GM11168 (cell line): ENCODE measurements at regions not wholly inside any gene's neighbourhood (a gene's known extent, or its start where the extent isn't known, plus 50 kb on each side); places are given as distances from the start of the nearest gene placed in this dataset.
"Not testable (repeated sequence)": the region's sequence is repeated elsewhere in the genome, so short reads cannot be mapped to it uniquely, and the experiment has no call there.

Source experiments
- in situ Hi-C: fragments of 300-500 bp; cut with MboI; formaldehyde crosslinking; loops from one replicate; pipeline ENCODE4 v1.12.0; 2022; ENCODE audit warnings: low sequenced_read_pairs; ENCODE audit not compliant: unreplicated experiment

GRCh38 chr6:16836144-16836981, 75.1 kb upstream of the ATXN1 start:
- in situ Hi-C loops = no loop called here

- in situ Hi-C loops = no loop called here
These were observed 73.0 kb upstream of the ATXN1 start for GRCh38 chr6:16834242-16834641.

GRCh38 chr6:16832721-16833120, 71.5 kb upstream of the ATXN1 start:
- in situ Hi-C loops = no loop called here

DNA sequence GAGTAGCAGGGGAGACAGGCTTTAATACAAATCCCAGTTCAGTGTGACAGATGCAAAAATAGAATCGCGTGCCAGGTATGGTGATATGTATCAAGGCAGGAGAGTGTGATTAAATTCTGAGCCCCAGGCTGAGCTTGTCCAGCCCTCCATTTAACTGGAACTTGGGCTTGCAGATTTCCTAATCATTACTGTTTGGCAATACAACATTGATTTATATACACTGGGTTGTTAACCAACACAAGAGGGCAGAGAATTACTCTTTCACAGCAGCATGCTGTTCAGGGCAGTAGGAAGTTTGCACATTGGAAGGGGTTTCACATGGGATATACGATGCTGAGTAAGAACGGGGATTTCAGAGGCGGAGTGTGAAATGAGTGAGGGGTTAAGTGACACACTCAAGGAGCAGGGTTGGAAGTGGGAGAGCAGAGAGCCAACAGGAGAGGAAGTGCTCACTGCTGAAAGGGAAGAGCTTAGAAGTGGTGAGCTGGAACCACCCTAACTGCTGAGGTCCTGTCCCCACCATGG, 70.8 kb upstream of the ATXN1 start:
- in situ Hi-C loops = no loop called here

GRCh38 chr6:16831136-16831535, 69.9 kb upstream of the ATXN1 start:
- in situ Hi-C loops = no loop called here

DNA sequence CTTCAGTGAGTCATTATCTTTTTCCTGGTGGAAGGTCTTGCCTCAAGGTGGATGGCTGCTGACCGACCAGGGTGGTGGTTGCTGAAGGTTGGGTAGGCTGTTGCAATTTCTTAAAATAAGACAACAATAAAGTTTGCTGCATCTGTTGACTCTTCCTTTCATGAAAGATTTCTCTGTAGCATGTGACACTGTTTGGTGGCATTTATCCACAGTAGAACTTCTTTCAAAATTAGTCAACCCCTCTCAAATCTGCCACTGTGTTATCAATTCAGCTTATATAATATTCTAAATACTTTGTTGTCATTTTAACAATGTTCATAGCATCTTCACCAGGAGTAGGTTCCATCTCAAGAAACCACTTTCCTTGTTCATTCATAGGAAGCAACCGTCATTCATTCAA, 66.8 kb upstream of the ATXN1 start:
- in situ Hi-C loops = no loop called here

DNA sequence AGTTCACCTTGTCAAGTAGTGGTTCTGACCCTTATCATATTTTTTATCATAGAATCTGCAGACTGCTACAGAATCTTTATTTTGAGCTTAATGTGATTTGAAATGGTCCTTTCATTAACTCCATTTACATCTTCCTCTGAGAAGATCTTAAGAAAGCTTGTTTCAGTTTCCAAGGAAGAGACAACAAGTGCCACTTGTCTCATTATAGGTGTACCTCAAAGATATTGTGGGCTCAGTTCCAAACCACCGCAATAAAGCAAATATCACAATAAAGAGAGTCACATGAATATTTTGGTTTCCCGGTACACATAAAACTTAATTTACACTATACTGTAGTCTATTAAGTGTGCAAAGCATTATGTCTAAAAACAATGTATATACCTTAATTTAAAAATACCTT, 66.4 kb upstream of the ATXN1 start:
- in situ Hi-C loops = no loop called here

GRCh38 chr6:16825784-16826183, 64.5 kb upstream of the ATXN1 start:
- in situ Hi-C loops = no loop called here

GRCh38 chr6:16824845-16825685, 63.8 kb upstream of the ATXN1 start:
- in situ Hi-C loops = no loop called here

GRCh38 chr6:16823718-16824352, 62.6 kb upstream of the ATXN1 start:
- in situ Hi-C loops = no loop called here

GRCh38 chr6:16822975-16823717, 61.9 kb upstream of the ATXN1 start:
- in situ Hi-C loops = no loop called here

DNA sequence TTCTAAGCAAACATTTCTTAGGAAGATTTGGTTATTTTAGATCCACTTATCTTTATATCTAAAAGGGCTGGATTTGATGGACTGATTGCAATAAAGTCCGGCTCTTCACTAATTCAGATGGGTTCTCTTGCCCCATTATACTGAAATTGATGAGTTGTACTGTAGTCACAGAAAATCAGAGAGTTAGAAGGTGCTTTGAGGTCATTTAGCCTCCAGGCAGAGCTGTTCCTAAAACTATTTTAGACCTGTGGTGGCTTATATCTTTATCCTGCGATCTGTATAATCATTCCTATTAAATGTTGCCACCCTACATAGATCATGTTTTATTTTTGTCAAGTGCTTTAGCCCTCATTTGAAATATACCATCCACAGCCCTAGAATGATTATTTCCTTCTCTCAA, 61.3 kb upstream of the ATXN1 start:
- in situ Hi-C loops = no loop called here

- in situ Hi-C loops = no loop called here
These were observed 60.6 kb upstream of the ATXN1 start for GRCh38 chr6:16821834-16822264.

GRCh38 chr6:16820262-16820661, 59.0 kb upstream of the ATXN1 start:
- in situ Hi-C loops = not testable (repeated sequence)

DNA sequence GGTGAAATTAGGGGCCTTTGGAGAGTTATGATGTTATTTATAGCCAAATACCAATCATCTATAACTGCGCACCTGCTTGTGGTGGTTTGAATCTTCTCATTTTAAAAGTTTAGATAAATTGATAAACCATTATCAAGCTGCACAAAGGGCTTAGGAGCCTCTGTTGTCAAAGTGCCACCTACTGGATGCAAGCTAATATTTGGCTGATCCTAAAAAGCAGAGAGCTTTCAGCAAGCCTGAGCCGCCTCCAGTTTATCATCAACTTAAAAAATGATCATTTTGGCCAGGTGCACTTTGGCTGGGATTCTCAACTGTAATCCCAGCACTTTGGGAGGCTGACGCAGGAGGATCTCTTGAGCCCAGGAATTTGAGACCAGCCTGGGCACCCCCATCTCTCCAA, 58.5 kb upstream of the ATXN1 start:
- in situ Hi-C loops = no loop called here

DNA sequence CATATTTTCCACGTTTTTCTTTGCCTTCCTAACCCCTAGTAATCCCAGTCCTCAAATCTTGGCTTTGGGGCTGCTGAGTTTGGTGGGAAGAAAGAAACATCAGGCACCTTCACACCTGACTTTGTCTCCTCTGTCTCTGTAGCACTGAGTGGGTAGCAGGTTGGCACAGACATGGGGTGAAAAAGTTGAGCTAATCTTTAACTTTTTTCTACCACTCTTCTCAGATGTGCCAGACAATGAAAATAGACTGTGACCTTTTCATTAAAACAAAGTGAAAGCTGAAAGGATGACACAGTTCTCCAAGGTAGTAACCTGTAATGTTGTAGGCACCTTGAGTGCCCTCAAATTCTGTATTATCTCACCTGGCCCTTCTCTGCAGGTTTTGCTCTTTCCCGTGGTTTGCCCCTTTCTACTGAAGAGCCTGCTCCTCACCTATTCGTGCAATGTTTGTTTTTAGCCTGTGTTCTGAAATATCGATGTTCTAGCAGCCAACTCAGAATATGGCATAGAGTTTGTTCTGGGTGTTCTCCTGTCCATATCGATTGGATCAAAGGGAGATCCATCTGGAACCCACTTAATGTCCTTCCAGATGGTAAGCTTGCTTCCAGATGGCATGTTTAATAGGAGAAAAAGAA, 57.8 kb upstream of the ATXN1 start:
- in situ Hi-C loops = no loop called here

DNA sequence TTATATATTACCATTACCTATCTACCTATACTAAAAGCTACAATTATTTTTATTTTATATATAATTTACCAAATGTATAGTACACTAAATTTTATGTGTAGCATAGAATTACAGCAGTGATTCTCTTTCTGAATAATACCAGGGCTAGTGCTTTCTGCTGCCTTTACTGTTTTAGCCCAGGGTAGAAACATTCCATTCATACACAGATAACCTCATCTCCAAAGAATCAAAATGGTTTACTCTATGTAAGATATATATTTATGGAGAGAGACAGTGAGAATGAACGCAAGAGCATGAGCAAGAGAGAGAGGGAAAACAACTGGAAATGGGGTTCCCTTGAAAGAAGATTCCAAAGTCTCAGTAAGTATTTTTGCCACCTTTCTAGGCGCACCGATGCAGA, 56.3 kb upstream of the ATXN1 start:
- in situ Hi-C loops = no loop called here

GRCh38 chr6:16816891-16817290, 55.6 kb upstream of the ATXN1 start:
- in situ Hi-C loops = no loop called here

GRCh38 chr6:16812993-16813392, 51.7 kb upstream of the ATXN1 start:
- in situ Hi-C loops = no loop called here
